ENCODE measurements at regions not wholly inside any gene's neighbourhood (a gene's known extent, or its start where the extent isn't known, plus 50 kb on each side); places are given as distances from the start of the nearest gene placed in this dataset.

DNA sequence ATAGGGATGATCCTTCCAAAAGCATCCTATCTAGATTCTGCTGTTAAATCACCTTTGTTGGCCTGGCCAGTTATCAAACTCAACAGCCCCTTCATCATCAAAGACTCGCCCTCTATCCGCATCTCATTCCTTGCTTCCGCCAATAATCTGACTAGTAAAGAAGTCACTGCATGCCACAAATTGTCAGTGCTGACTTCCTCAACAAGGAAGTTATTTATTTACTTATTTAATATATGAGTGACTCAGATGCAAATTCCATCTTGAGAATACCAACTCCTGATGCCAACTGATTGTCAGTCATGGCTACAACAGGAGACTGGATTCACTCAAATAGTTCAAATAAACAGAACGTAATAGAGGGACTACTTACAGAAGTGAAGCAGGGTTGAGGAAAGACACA is 283.8 kb downstream of the TRIML1 start:
- TF ChIP-seq, protein P1, sequence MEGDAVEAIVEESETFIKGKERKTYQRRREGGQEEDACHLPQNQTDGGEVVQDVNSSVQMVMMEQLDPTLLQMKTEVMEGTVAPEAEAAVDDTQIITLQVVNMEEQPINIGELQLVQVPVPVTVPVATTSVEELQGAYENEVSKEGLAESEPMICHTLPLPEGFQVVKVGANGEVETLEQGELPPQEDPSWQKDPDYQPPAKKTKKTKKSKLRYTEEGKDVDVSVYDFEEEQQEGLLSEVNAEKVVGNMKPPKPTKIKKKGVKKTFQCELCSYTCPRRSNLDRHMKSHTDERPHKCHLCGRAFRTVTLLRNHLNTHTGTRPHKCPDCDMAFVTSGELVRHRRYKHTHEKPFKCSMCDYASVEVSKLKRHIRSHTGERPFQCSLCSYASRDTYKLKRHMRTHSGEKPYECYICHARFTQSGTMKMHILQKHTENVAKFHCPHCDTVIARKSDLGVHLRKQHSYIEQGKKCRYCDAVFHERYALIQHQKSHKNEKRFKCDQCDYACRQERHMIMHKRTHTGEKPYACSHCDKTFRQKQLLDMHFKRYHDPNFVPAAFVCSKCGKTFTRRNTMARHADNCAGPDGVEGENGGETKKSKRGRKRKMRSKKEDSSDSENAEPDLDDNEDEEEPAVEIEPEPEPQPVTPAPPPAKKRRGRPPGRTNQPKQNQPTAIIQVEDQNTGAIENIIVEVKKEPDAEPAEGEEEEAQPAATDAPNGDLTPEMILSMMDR (IDR thresholded peaks at IDR 0.05; ENCODE audit: low read depth, low read length), result no peak
- no peak for DNase-seq (ENCODE audit: low read depth, low spot score)
- Histone ChIP-seq H3K4me3 (ENCODE audit: low read depth, low read length) (no peak overlapping the region), H3K27ac (ENCODE audit: low read depth, low read length) (no peak overlapping the region), H3K27me3 (ENCODE audit: control insufficient read depth, insufficient read depth, low read length) (no peaks in the 10 kb centered on the region), H3K9me3 (ENCODE audit: control insufficient read depth, insufficient read depth, low read length) (no peaks in the 10 kb centered on the region; the same call in 1 of the 2 replicates)
- CTCF ChIA-PET, result no interaction called here
- POLR2A ChIA-PET, result no interaction called here

DNA sequence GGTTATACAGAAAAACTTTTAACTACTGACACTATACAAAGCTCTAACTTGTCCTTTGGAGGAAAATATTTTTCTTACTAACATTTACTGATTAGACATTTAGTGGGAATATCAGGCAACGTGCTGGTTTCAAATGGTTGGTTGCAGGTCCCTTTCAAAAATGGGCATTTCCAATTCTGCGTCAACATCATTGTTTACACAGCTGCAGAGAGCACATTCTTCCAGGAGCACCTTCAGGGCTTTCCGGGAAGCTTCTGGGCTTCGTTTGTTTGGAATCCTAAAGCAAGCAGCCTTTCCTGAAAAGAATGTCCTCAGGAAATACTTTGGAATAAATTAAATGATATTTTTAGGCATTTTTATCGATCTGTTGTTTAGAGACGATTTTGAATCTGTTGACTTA is 289.7 kb downstream of the TRIML1 start:
- DNase-seq (ENCODE audit: low read depth, low spot score), result no peak
- TF ChIP-seq, protein P1 (IDR thresholded peaks at IDR 0.05; ENCODE audit: low read depth, low read length), result no peak
- Histone ChIP-seq H3K27me3 (ENCODE audit: control insufficient read depth, insufficient read depth, low read length) (no peaks in the 10 kb centered on the region), H3K9me3 (ENCODE audit: control insufficient read depth, insufficient read depth, low read length) (no peaks in the 10 kb centered on the region; the same call in 1 of the 2 replicates), H3K27ac (ENCODE audit: low read depth, low read length) (no peak overlapping the region), H3K4me3 (ENCODE audit: low read depth, low read length) (no peak overlapping the region)
- ChIA-PET POLR2A (no interaction called here), CTCF (no interaction called here)

DNA sequence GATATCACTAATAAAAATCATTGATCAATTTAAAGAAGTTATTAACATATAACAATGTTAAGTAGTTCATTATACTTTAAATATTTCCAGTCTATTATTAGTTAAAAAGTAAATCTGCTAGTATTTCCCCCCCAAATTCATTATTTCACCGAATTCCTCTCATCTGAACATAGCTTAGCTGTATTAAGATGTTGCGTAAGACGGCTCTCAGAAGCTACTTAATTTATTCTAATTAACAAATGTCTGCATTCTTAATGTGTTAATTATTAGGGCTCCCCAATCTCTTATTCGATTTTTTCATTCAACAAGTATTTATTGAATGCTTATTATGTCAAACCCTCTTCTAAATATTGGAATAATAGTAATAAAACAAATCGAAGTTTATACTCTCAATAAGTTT is 290.7 kb downstream of the TRIML1 start:
- Histone ChIP-seq H3K9me3 (ENCODE audit: control insufficient read depth, insufficient read depth, low read length) (no peaks in the 10 kb centered on the region; the same call in 1 of the 2 replicates), H3K27me3 (ENCODE audit: control insufficient read depth, insufficient read depth, low read length) (no peaks in the 10 kb centered on the region), H3K27ac (ENCODE audit: low read depth, low read length) (no peak overlapping the region), H3K4me3 (ENCODE audit: low read depth, low read length) (no peak overlapping the region)
- DNase-seq (ENCODE audit: low read depth, low spot score), result no peak
- CTCF ChIA-PET, result interaction anchor here (0.5 kb wide), 1 partner anchor 136 kb away, joined by 3 read pairs; no protein-coding TSS in a partner anchor
- POLR2A ChIA-PET, result no interaction called here
- TF ChIP-seq, protein P1 (IDR thresholded peaks at IDR 0.05; ENCODE audit: low read depth, low read length), result no peak

DNA sequence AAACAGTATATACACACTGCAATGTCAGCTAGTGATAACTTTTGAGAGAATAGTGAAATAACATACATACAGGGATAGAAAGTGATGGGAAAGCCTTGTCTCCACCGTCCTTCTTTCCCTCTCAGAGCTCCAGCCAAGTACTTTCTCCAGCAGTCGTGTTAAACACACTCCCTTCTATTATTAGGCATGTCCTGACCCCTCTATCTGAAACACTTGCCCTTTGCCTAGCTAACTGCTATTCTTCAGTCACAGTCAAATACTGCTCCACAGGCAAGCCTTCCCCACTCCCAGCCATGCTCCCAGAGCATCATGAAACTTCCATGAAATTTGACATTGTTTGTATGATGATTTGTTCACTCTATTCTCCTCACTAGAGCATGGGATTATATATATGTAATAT is 291.1 kb downstream of the TRIML1 start:
- TF ChIP-seq, protein P1 (IDR thresholded peaks at IDR 0.05; ENCODE audit: low read depth, low read length), result no peak
- DNase-seq (ENCODE audit: low read depth, low spot score), result no peak
- no peak overlapping the region for H3K4me3 ChIP-seq (ENCODE audit: low read depth, low read length)
- H3K27me3 ChIP-seq (ENCODE audit: control insufficient read depth, insufficient read depth, low read length), result no peaks in the 10 kb centered on the region
- no peak overlapping the region for H3K27ac ChIP-seq (ENCODE audit: low read depth, low read length)
- H3K9me3 ChIP-seq (ENCODE audit: control insufficient read depth, insufficient read depth, low read length), result peaks cover under 1% of the 10 kb centered on the region; the same call in 1 of the 2 replicates
- ChIA-PET POLR2A (no interaction called here), CTCF (interaction anchor here (0.5 kb wide), 1 partner anchor 136 kb away, joined by 3 read pairs; no protein-coding TSS in a partner anchor)

DNA sequence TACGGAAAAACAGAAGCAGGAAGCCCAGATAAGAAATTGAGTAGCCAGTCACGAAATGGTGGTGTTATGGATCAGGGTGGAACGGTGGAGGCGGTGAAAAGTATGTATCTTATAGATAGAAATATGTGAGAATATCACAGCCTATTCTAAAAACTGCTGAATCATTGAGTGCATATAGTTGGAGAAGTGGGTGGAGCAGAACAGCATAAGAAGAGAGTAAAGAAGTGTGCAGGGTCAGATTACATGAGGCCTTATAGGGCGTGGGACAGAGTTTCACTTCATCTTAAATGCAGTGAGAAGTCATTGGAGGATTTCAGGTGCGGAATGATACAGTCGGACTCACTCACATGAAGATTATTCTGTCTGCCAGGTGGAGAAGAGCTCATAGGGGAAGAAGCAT is 293.1 kb downstream of the TRIML1 start:
- Histone ChIP-seq H3K27ac (ENCODE audit: low read depth, low read length) (no peak overlapping the region), H3K4me3 (ENCODE audit: low read depth, low read length) (no peak overlapping the region), H3K9me3 (ENCODE audit: control insufficient read depth, insufficient read depth, low read length) (peaks cover 3% of the 10 kb centered on the region; the same call in 1 of the 2 replicates), H3K27me3 (ENCODE audit: control insufficient read depth, insufficient read depth, low read length) (no peaks in the 10 kb centered on the region)
- ChIA-PET CTCF (no interaction called here), POLR2A (no interaction called here)
- no peak for DNase-seq (ENCODE audit: low read depth, low spot score)
- TF ChIP-seq, protein P1 (IDR thresholded peaks at IDR 0.05; ENCODE audit: low read depth, low read length), result no peak

All from AG04450 (cell line).